OCI-LY7 (cell line): ENCODE measurements at regions not wholly inside any gene's neighbourhood (a gene's known extent, or its start where the extent isn't known, plus 50 kb on each side); places are given as distances from the start of the nearest gene placed in this dataset.

Source experiments
- BruUV-seq: library from RNA; stranded (reverse); fragments of 400-500 nt; replicated peaks from 2 replicates; lab custom pipeline; 2021; lab: Mats Ljungman, UMichigan
- CTCF ChIA-PET: fragments of 300-600 bp; sonication (Branson Sonifier 250); formaldehyde crosslinking; loops from one replicate; lab custom pipeline; 2022; ENCODE audit warnings: antibody characterized with exemption; ENCODE audit not compliant: unreplicated experiment; lab: Charles Lee
- POLR2A ChIA-PET: fragments of 300-600 bp; sonication (Branson Sonifier 250); formaldehyde crosslinking; loops from one replicate; lab custom pipeline; 2022; ENCODE audit warnings: antibody characterized with exemption; lab: Charles Lee
- DNase-seq: peaks from one replicate; pipeline ENCODE4 v3.0.0-alpha.2; 2015; ENCODE audit warnings: low spot score
- H2AFZ ChIP-seq: fragments of 200-600 bp; sonication (generic), shearing (Covaris generic); 2 replicates; pipeline ENCODE4 v1.6.1; 2014; ENCODE audit warnings: mild to moderate bottlenecking, antibody characterized with exemption, low read length, moderate library complexity
- H3K27ac ChIP-seq: fragments of 200-600 bp; sonication (generic); 2 replicates; pipeline ENCODE4 v1.5.1; 2014; ENCODE audit warnings: mixed run types, low read depth, mild to moderate bottlenecking, moderate library complexity, low read length, inconsistent platforms; ENCODE audit not compliant: poor library complexity, severe bottlenecking
- H3K36me3 ChIP-seq: fragments of 200-600 bp; sonication (generic); 2 replicates; pipeline ENCODE4 v1.6.1; 2014; ENCODE audit warnings: mild to moderate bottlenecking, antibody characterized with exemption, low read length, moderate library complexity, mixed read lengths; ENCODE audit not compliant: insufficient read depth
- H3K4me1 ChIP-seq: fragments of 200-600 bp; sonication (generic); 2 replicates; pipeline ENCODE4 v1.5.1; 2014; ENCODE audit warnings: mild to moderate bottlenecking, low read length; ENCODE audit not compliant: insufficient read depth, poor library complexity, severe bottlenecking
- H3K4me2 ChIP-seq: fragments of 200-600 bp; sonication (generic); 2 replicates; pipeline ENCODE4 v1.6.1; 2014; ENCODE audit warnings: mild to moderate bottlenecking, low read length
- H3K4me3 ChIP-seq: fragments of 200-600 bp; sonication (generic); 2 replicates; pipeline ENCODE4 v1.5.1; 2014; ENCODE audit warnings: mild to moderate bottlenecking, low read depth, low read length; ENCODE audit not compliant: poor library complexity, severe bottlenecking
- H3K79me2 ChIP-seq: fragments of 200-600 bp; sonication (generic); 2 replicates; pipeline ENCODE4 v1.6.1; 2016; ENCODE audit warnings: low read depth, mild to moderate bottlenecking, low read length, moderate library complexity, mixed read lengths; ENCODE audit not compliant: insufficient read depth
- H3K9me2 ChIP-seq: fragments of 200-600 bp; sonication (generic); 2 replicates; pipeline ENCODE4 v1.6.1; 2016; ENCODE audit warnings: mild to moderate bottlenecking, low read length, mixed read lengths; ENCODE audit not compliant: insufficient read depth
- H3K9me3 ChIP-seq: fragments of 200-600 bp; sonication (generic); 2 replicates; pipeline ENCODE4 v1.6.1; 2014; ENCODE audit warnings: mild to moderate bottlenecking, mixed run types, low read length, mixed read lengths
- H4K20me1 ChIP-seq: fragments of 200-600 bp; sonication (generic); 2 replicates; pipeline ENCODE4 v1.6.1; 2014; ENCODE audit warnings: mild to moderate bottlenecking, antibody characterized with exemption, low read length, moderate library complexity, mixed read lengths; ENCODE audit not compliant: insufficient read depth
- EZH2phosphoT487 ChIP-seq: fragments of 200-600 bp; sonication (generic); IDR thresholded peaks from 2 replicates; pipeline ENCODE4 v1.6.1; 2018; ENCODE audit warnings: low read depth, borderline replicate concordance, mild to moderate bottlenecking, mixed run types, antibody characterized with exemption, low read length, moderate library complexity, mixed read lengths
- intact Hi-C: fragments of 100-400 bp; cut with micrococcal nuclease; formaldehyde crosslinking; loops from one replicate; pipeline ENCODE4 v1.10.0; 2022; ENCODE audit not compliant: unreplicated experiment
- TF ChIP-seq, protein P1 (sequence below): fragments of 200-600 bp; sonication (generic); conservative IDR thresholded peaks from 2 replicates; pipeline ENCODE4 v1.5.1; 2014; ENCODE audit warnings: mild to moderate bottlenecking, antibody characterized with exemption, low read length, moderate library complexity, mixed read lengths

DNA sequence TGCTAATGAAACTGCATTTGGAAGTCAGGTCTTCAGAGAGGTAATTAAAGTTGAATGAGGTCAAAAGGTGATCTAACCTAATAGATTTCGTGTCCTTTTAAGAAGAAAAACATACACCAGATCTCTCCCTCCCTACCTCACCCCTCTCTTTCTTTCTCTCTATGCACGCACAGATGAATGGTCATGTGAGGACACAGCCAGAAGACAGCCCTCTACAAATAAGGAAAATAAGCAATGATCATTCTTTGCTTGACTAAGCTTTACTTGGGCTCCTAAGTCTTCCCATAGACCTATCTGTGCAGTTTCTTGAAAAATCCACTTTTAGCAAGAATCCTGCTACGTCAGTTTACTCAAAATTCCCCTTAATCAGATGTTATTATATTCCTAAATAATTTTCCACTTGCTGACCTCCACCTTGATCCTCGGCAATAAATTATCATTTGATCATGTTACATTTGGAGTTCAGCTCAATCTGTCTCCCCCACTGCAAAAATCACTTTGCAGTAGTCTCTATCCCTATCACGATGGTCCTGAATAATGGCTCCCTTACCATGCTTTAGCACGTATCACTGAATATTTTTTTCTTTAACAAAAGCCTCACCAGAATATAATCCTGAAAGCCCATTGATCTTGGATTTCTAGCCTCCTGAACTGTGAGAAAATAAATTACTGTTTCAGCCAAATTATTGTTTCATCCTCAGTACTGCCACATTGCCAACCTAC is 527.3 kb downstream of the GABRG1 start:
- ChIA-PET CTCF (no interaction called here), POLR2A (no interaction called here)

GRCh38 chr4:45580334-45580733 is 543.5 kb downstream of the GABRG1 start:
- intact Hi-C loops: no loop called here
- H2AFZ ChIP-seq: no peak overlapping the region
- H3K4me3 ChIP-seq: no peak overlapping the region
- POLR2A ChIA-PET: no interaction called here
- H3K4me1 ChIP-seq: no peaks in the 10 kb centered on the region
- H3K4me2 ChIP-seq: no peak overlapping the region
- TF ChIP-seq EZH2phosphoT487: no peak
- TF ChIP-seq, protein P1, sequence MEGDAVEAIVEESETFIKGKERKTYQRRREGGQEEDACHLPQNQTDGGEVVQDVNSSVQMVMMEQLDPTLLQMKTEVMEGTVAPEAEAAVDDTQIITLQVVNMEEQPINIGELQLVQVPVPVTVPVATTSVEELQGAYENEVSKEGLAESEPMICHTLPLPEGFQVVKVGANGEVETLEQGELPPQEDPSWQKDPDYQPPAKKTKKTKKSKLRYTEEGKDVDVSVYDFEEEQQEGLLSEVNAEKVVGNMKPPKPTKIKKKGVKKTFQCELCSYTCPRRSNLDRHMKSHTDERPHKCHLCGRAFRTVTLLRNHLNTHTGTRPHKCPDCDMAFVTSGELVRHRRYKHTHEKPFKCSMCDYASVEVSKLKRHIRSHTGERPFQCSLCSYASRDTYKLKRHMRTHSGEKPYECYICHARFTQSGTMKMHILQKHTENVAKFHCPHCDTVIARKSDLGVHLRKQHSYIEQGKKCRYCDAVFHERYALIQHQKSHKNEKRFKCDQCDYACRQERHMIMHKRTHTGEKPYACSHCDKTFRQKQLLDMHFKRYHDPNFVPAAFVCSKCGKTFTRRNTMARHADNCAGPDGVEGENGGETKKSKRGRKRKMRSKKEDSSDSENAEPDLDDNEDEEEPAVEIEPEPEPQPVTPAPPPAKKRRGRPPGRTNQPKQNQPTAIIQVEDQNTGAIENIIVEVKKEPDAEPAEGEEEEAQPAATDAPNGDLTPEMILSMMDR: no peak
- DNase-seq: no peak
- no peaks in the 10 kb centered on the region for H4K20me1 ChIP-seq
- no peaks in the 10 kb centered on the region for H3K36me3 ChIP-seq
- BruUV-seq: no TSS peak
- H3K27ac ChIP-seq: no peak overlapping the region
- no peaks in the 10 kb centered on the region for H3K79me2 ChIP-seq
- no peaks in the 10 kb centered on the region for H3K9me2 ChIP-seq
- CTCF ChIA-PET: no interaction called here
- no peaks in the 10 kb centered on the region for H3K9me3 ChIP-seq

More for the DNA sequence above, 527.3 kb downstream of the GABRG1 start:
- H3K4me2 ChIP-seq: no peak overlapping the region
- no peak overlapping the region for H2AFZ ChIP-seq
- H3K4me1 ChIP-seq: no peaks in the 10 kb centered on the region
- DNase-seq: no peak
- no peak overlapping the region for H3K27ac ChIP-seq
- H3K36me3 ChIP-seq: no peaks in the 10 kb centered on the region
- TF ChIP-seq EZH2phosphoT487: no peak
- TF ChIP-seq, protein P1: no peak
- H3K4me3 ChIP-seq: no peak overlapping the region
- H3K79me2 ChIP-seq: no peaks in the 10 kb centered on the region
- H4K20me1 ChIP-seq: no peaks in the 10 kb centered on the region
- BruUV-seq: no TSS peak
- H3K9me2 ChIP-seq: 0 out of 2 replicates have a peak, but pooled peaks cover 3% of the 10 kb centered on the region
- intact Hi-C loops: no loop called here
- no peaks in the 10 kb centered on the region for H3K9me3 ChIP-seq

GRCh38 chr4:45578874-45579273 is 545.0 kb downstream of the GABRG1 start:
- BruUV-seq: no TSS peak
- no peak overlapping the region for H2AFZ ChIP-seq
- CTCF ChIA-PET: no interaction called here

More at GRCh38 chr4:45578874-45579273, 545.0 kb downstream of the GABRG1 start:
- Histone ChIP-seq H3K27ac (no peak overlapping the region), H3K9me3 (no peaks in the 10 kb centered on the region), H3K79me2 (no peaks in the 10 kb centered on the region), H3K4me1 (no peaks in the 10 kb centered on the region), H3K4me3 (no peak overlapping the region), H3K36me3 (no peaks in the 10 kb centered on the region), H3K9me2 (no peaks in the 10 kb centered on the region), H3K4me2 (no peak overlapping the region), H4K20me1 (no peaks in the 10 kb centered on the region)
- intact Hi-C loops: no loop called here
- no peak for TF ChIP-seq EZH2phosphoT487
- TF ChIP-seq, protein P1: no peak
- DNase-seq: no peak
- POLR2A ChIA-PET: interaction anchor here (0.7 to 1.5 kb wide), 2 partner anchors 9 to 19 kb away, joined by 3 read pairs; no protein-coding TSS in a partner anchor
